ENCODE measurements at regions not wholly inside any gene's neighbourhood (a gene's known extent, or its start where the extent isn't known, plus 50 kb on each side); places are given as distances from the start of the nearest gene placed in this dataset.

GRCh38 chr6:164037171-164037870, 622.8 kb downstream of the QKI start:
- H3K27ac ChIP-seq = no peak overlapping the region
- H3K4me1 ChIP-seq = no peaks in the 10 kb centered on the region
- H3K36me3 ChIP-seq = no peaks in the 10 kb centered on the region
- no peak overlapping the region for H3K4me3 ChIP-seq
- no peaks in the 10 kb centered on the region for H3K9me3 ChIP-seq
- intact Hi-C loops (cut with DNase I; ENCODE audit: low total_unique reads) = no loop called here
- in situ Hi-C loops (cut with MboI; ENCODE audit: low sequenced_read_pairs in 4 of 4) = no loop called here
- ATAC-seq (no peak), DNase-seq (no peak)
- TF ChIP-seq CTCF (IDR thresholded peaks at IDR 0.05 in 4 of 5, conservative IDR thresholded peaks at IDR 0.05 in 1 of 5) (no peak), POLR2A (IDR thresholded peaks at IDR 0.05) (no peak)
- no peaks in the 10 kb centered on the region for H3K27me3 ChIP-seq

GRCh38 chr6:164035900-164036485, 621.5 kb downstream of the QKI start:
- no peaks in the 10 kb centered on the region for H3K9me3 ChIP-seq
- H3K27me3 ChIP-seq = no peaks in the 10 kb centered on the region
- no peaks in the 10 kb centered on the region for H3K4me1 ChIP-seq
- intact Hi-C loops (cut with DNase I; ENCODE audit: low total_unique reads) = no loop called here
- DNase-seq (no peak), ATAC-seq (no peak)
- no peak for TF ChIP-seq CTCF (IDR thresholded peaks at IDR 0.05 in 4 of 5, conservative IDR thresholded peaks at IDR 0.05 in 1 of 5)
- TF ChIP-seq POLR2A (IDR thresholded peaks at IDR 0.05) = no peak
- no peaks in the 10 kb centered on the region for H3K36me3 ChIP-seq
- no peak overlapping the region for H3K4me3 ChIP-seq
- H3K27ac ChIP-seq = no peak overlapping the region
- in situ Hi-C loops (cut with MboI; ENCODE audit: low sequenced_read_pairs in 4 of 4) = no loop called here

- Histone ChIP-seq H3K27ac (no peak overlapping the region), H3K36me3 (no peaks in the 10 kb centered on the region), H3K4me1 (no peaks in the 10 kb centered on the region), H3K4me3 (no peak overlapping the region), H3K27me3 (no peaks in the 10 kb centered on the region), H3K9me3 (no peaks in the 10 kb centered on the region)
- in situ Hi-C loops (cut with MboI; ENCODE audit: low sequenced_read_pairs in 4 of 4) (no loop called here), intact Hi-C loops (cut with DNase I; ENCODE audit: low total_unique reads) (no loop called here)
- no peak for DNase-seq
- no peak for ATAC-seq
- no peak for TF ChIP-seq CTCF (IDR thresholded peaks at IDR 0.05 in 4 of 5, conservative IDR thresholded peaks at IDR 0.05 in 1 of 5)
- TF ChIP-seq POLR2A (IDR thresholded peaks at IDR 0.05) = no peak
These were observed 620.2 kb downstream of the QKI start for GRCh38 chr6:164034602-164035140.

- H3K4me3 ChIP-seq = no peak overlapping the region
- H3K27me3 ChIP-seq = no peaks in the 10 kb centered on the region
- ATAC-seq = peak in 1 of 2 donors; percentile 69
- intact Hi-C loops (cut with DNase I; ENCODE audit: low total_unique reads) = no loop called here
- H3K9me3 ChIP-seq = no peaks in the 10 kb centered on the region
- no peaks in the 10 kb centered on the region for H3K36me3 ChIP-seq
- in situ Hi-C loops (cut with MboI; ENCODE audit: low sequenced_read_pairs in 4 of 4) = no loop called here
- peaks cover 22 to 38% of the 10 kb centered on the region in 2 donors for H3K4me1 ChIP-seq
- DNase-seq = no peak
- TF ChIP-seq CTCF (IDR thresholded peaks at IDR 0.05 in 4 of 5, conservative IDR thresholded peaks at IDR 0.05 in 1 of 5) = no peak
- no peak for TF ChIP-seq POLR2A (IDR thresholded peaks at IDR 0.05)
- peak overlapping the region in 3 of 4 donors; percentile 36 to 69 (median 50) for H3K27ac ChIP-seq
These were observed 610.7 kb downstream of the QKI start for GRCh38 chr6:164025180-164025579.

All from gastrocnemius medialis (tissue), 4 donors.